SIG-M5 treated with dmso at 0.1 percent for 504 hours (cell line): ENCODE measurements at regions not wholly inside any gene's neighbourhood (a gene's known extent, or its start where the extent isn't known, plus 50 kb on each side); places are given as distances from the start of the nearest gene placed in this dataset.

Experiments
- DNase-seq: peaks from one replicate; lab custom pipeline; 2025; ENCODE audit not compliant: unreplicated experiment; lab: John Stamatoyannopoulos, UW

DNA sequence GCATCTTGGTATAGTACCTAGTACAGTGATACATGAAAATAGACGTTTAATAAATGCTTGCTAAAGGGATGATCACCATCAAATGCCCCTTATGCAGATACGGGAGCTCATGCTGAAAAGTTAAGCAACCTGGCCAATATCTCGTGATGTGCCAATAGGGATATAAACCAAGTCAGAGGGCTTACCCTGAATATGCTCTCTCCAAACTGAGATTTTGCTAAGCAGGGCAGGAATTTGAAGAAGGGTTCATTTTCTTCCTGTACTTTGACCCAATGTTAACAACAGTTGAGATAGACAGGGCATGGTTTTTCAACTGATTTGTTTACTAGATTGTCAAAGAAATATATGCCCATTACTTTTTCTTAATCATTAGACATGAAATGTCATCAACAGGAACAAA lies 219.3 kb upstream of the PREP start:
- DNase-seq = no peak

DNA sequence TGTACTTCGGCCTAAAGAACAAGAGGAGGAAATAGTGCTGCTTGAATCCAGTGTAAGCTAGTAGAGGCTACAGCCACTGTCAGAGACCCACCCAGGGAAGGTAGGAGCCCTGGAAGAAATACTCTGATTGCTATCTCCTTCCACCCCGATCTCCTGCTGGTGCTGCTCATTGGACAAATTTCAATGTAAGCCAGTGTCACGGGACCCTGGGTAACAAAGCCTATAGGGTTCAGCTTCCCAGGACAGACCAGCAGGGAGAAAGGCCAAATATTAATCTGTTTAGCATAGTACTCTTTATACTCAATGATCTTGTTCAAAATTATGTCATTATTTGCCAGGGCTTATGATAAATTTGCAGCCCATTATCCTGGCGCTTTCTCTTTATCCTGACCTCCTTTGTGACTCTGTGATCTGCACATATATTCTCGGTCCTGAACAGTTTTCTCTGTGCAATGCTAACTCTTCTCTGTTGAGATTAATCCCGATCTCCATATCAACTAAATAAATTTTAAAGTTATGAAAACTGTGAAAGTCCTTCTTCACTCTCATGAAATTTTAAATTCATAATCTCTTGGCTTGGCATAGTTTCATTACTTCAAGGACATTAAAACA lies 218.8 kb upstream of the PREP start:
- DNase-seq = no peak

DNA sequence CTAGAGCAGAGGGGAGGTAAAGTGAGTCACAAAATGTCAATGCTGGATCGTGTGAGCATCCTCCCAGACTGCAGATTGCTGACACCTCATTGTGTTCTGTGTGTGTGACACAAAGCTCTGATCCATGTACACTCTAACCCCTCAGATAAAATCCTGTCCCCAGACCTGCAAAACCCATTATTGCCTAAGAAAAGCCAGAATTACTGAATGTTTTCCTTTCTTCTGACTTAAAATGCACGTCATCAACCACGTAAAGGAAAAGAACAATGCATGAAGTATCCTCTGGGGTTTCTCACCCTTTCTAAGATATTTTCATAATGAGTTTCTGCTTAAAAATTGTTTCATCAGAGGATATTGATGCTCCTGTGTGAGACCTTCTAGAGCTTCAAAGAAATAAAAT lies 218.0 kb upstream of the PREP start:
- DNase-seq = no peak

DNA sequence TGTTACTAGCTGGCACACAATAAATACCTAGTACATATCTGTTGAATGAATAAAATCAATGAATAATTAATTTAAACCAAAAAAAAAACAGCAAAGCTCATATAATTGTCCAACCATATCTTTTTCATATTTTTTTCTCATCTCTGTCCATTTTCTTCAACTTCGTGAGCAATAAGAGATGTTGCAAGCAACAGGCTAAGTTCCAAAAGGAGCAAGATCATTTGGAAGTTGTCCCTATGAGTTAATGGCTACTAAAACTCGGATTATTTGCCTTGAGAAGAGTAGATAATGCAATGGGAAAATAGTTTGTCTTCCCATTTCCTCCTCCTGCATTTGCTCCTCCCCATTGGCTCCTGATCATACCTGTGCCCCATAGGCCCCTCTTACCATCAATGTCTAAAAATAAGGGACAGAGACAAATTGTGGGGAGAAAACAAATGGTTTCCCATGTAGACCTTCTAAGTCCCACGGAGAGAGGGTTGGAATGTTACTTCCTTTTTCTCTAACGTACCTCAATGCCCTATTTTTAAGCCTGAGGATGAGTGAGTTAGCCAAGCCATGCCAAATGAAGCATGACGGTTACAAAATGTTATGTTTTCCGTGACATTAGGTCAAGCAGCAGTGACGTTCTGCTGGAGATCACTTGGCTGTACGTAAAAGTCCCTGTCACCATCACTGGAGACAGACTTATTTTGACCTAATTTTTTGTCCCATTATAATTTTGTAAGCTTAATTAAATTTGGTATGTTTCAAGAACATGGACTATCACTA lies 217.3 kb upstream of the PREP start:
- DNase-seq = no peak

DNA sequence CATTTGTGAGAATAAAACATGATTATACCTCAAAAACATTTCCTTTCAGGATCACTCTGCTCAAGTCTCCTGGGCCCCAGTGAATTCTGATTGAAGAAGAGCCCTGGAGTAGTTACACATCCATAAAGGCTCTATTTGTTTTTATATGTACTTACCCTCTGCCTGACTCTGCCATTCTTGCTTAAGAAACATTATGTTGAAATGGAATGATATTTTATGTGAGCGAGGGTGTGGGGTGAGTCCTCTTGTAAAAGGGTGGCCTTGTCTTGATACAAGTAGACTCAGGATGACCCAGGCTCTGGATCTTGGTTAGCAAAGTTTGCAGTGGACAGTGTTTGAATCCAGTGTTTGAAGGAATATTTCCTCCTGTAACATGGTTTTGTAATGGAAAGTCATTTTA lies 215.4 kb upstream of the PREP start:
- DNase-seq = no peak

DNA sequence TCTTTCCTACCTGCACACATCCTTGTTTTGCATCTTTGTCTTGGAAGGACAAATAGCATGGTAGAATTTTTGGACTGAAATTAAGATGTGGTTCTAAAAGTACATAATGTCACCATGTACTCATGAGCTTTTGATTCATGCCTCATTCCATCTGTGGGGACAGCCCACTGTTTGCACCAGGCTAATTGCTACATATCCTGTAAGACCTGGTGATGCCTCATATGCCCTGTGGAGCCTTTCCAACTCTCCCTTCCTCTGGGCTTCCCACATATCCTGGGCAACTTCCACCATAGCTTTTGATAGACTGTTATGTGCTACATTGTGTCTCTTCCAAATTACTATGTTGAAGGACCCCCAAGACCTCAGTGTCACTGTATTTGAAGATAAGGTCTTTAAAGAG lies 213.6 kb upstream of the PREP start:
- no peak for DNase-seq

DNA sequence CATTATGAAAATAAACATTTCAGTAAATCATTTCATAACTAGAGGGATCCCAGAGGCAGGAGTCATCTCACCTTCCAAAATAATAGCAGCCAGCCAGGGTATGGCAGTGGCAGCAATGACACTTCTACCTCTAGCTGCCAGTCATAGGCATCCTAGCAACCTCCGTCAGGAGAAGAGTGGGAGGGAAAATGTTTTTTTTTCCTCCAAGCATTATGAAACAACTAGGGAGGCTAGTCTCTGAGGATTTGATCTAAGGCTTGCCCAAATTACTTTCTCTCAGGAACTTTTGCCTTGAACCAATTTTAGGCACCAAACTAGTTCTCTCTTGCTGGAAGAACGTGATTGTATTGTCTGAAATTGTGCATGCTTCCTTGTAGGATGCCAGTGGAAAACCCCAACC lies 208.7 kb upstream of the PREP start:
- no peak for DNase-seq

DNA sequence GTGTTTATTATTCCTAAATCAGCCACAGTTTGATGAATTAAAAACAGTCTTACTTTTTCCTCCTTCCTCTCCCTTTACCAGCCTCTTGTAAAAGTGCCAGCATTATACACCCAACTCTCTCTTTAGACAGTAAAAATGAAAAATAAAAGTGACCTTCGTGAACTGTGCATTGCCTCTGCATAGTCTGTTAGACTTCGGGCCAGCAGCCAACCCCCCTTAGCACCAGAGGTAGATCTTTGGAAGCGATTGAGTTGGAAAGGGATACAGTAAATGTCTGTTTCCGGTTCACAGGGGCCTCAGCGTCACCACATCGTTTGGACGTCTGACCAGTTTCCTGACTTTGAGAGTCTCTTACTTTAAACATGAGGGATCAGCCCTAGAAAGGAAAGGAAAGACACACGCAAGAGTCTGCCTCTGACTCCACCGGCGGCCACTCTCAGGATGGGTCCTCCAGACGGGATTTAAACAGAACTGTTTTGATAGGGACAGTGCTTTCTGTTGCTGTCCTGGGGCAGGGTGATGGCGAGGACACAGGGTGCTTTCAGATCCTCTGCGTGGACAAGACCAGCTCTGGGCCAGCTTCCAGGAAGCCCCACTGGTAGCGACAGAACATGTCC lies 206.6 kb upstream of the PREP start:
- no peak for DNase-seq

DNA sequence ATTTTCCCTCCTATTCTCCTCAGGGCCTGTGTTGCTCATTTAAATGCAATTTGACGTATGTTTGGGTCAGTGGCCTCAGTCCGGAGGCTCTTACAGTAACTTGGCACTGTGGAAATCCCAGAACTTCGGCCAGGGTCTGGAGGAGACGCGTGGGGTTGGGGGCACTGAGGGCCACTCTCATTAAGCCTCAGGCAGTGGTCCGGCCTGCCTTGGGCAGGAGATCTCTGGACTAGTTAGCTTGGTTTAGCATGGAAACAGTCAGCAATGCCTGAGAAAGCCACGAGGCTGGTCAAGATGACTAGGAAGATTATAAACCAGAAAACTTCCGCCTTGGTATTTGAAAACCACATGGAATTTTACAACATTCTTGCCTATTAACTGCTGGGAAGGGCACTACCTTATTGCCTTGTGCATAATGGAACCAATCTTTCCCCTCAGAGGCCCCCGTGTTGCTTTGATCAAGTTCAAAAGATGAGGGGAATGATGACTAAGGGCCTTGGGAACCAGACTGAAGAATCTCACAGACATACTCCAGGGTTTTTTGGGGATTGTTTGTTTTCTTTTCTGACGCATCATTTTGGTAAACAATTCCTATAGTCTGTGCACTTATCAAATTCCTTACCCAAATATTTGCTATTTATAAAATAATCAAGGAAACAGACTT lies 206.0 kb upstream of the PREP start:
- DNase-seq = no peak

DNA sequence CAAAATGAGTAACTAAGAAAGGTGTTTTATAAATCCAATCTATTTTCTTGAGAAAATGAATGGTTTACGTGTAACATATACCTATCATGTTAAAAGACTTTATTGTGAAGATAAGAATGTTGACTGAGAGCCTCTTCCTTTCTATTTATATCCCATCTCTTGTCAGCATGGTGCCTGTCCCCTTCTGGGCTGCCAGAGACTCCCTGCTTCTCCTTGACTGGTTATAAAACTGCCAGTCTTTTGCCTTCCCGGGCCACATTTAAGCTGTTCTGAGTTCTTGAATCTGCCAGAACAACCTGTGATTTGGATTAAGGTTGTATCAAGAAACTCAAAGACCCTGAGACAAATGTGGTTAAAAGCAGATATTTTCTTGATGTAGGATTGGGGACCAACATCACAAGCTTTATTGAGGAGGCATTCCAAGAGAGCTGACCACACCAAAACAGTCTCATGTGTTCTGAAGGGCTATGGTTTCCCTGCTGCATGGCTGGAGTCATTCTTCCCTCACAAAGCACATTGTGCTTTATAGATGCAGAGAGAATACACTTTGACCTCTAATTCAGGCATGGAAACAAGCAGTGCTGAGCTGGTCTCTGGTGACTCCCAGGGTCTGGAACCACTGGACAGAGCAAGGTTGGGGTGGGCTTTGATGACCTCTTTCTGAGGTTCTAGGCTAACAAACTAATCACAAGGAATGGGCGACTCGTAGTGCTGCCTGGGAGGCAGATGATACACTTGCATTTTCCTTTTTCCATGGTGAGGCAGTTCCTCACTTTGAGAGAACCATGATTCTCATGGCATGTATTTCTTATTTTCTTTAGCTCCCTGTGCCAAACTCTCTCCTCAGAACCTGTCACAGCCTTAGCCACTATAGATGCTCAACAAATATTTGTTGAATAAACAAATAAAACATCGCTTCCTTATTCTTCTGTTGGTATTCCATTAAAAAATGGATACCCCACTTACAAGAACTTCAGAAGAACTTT lies 205.0 kb upstream of the PREP start:
- DNase-seq = no peak

DNA sequence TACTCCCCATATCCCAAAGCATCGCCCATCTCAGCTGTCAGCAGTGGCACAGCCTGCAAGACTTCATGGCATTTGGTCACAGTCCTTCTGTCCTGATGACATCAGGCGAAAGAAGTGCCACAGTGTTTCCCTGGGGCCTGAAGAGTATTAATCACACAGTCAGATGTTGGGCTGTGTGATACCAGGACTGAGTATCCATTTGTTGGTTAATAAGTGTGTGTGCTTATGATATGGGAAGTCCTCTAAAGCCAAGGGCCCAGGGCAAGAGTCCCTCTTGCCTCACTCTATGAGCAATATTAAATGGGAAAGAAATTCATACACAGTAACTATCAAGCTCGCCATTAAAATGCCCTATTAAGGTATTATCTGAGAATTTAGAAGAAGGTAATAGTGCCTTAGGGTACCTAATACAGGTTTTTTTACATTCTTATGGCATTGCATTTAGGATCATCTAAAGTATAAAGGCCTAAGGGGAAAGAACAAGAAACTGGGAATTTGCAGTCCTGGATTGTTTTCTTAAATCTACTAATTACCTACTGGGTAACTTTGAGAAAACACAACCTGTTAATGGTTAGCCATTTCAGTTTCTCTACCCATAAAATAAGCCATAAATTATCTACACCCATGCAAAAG lies 204.1 kb upstream of the PREP start:
- no peak for DNase-seq

DNA sequence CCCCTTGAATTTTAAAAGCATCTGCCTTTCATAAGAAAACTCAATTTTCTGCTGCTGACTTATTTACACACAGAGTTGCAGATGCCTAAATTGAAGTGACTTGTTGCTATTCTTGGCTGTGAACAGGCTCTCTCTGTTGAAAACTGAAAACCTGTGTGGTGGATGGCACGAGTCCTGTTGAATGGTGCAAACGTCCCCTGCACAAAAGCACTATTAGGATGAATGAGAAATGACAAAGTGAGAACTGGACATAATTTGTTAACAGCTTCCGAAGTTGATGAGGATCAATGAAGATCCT lies 201.7 kb upstream of the PREP start:
- DNase-seq = no peak

DNA sequence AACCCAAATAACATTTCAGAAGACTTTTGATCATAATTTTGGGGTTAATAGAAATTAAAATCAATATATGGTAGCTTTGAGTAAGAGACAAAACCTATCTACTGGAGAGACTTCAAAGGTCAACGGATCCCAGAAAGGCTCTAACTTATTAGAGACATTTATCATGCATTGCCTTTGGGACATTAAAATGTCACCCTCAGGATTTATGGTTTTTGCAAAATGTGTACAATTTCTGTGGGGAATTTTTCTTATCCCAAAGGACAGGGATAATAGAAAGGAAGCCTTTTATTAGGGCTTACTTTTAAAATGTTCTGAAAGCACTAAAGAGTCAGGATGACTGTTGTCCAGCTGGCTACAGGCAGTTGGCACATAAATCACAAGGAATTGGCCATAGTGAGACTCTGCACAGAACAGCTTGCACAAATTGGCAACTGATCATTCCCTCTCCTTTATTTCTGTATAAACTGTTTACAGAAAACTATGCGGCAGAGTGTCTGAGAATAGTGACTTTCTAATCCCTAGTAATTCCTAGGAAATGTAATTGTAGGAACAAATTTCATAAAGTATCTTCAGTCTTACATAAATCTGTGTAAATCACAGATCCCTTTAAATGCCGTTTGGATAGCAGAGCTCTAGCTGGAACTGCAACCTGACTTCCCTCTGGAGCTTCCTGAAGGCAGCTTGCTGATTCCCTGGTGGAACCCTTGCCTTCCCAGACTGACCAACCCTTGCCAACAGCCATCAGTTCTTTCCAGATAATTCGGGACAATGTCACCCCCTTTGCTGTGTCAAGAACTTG lies 201.1 kb upstream of the PREP start:
- DNase-seq = no peak

DNA sequence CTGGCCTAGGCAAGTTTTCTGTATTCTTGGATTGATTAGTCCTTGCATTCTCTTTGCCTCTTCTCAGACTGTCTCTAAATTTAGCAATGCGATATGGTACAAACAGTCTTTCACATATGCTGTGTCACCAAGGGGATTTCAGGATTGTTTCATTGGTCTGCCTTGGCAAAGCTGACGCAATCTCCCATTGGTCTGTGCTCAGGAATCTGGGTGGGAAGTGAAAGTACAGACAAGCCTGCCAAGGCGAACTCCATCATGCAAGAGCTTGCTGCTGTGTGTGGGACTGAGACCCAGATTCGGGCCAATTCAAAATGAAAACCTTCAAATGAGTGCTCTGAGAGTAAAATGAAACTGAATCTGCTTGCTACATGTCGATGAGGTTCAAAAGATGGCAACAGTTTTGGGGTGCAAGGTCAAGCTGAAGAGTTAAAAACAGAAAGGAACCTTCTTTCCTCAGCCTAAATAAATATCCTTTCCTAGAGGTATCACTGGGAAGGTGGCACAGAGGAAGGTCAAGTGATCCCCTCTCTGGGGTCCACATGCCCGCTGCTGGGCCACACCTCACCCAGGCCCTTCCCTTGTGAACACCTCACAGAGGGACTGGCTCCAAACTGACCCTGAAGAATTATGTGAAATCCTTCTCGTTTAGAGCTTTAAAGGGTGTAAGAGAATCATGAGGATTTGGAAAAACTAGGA lies 198.8 kb upstream of the PREP start:
- peak; percentile 95 for DNase-seq

DNA sequence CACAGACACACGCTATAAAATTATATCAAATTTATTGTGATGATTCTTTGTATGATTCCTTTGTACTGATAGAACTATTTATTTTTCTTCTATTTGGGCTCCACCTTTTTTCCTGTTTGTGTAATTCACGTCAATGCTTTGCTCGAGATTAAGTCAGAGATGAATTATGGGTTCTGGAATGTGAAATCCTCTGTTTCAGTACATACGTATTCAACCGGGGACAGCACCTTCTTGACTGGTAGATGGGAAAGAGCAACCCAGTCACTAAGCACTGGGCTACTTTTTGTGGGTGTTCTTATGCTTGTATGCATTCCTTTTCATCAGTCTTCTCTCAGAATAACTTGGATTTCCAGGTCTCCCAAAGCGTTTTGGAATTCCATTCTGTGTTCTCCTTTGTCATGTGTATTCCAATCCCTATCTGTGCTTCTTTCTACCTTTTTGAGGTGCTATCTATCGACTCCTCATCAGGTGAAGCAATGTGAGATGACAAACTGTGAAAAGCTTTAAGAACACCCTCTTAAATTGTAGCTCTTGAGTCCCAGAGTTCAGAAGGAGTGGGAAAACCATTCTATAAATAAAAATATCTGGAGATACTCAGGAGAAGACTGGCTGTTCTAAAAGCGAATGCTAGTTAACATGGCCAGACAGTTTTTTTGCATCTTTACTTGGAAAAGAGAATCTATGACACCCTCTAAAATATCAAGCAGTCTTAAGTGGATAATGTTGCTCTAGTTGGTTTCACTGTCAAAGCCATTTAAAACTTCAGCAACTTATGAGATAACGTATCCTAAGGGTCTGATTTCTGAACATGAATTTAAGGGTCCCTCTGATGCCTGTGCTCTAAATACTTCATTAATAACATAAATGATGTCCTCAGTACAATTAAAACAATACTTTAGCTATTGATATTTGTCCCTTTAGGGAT lies 197.7 kb upstream of the PREP start:
- DNase-seq = no peak

DNA sequence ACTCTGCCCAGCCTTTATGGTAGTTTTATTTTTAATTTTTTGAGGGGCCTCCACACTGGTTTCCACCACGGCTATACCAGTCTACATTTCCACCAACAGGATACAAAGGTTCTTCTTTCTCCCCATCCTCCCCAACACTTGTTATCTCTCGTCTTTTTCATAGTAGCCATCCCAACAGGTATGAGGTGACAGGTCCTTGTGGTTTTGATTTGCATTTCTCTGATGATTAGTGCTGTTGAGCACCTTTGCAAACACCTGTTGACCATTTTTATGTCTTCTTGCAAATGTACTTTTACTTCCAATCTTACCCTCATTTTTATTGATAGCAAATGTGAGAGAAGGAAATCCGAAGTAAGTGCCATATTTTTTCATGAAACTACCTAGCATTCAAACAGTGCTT lies 195.4 kb upstream of the PREP start:
- DNase-seq = no peak

DNA sequence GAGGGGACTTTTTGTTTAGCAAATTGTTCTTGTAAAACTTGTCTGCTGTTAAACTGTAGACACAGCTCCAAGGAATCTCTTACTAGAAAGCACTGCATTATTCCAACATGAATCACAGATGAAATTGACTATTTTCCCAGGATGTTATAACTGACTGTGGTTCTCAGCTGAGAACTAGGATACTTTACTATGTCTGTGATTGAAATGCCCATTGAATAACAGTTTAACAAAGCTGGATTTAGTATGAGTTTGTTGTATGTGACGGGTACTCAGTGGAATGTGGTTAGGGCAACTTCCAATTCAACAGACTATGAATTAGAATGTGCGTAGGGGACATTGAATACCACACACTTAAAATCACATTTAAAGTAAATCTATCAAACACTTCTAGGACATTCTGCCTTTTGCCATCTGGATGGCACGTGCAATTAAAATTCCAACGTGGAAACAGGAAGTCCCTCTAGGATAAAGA lies 193.4 kb upstream of the PREP start:
- DNase-seq = no peak

DNA sequence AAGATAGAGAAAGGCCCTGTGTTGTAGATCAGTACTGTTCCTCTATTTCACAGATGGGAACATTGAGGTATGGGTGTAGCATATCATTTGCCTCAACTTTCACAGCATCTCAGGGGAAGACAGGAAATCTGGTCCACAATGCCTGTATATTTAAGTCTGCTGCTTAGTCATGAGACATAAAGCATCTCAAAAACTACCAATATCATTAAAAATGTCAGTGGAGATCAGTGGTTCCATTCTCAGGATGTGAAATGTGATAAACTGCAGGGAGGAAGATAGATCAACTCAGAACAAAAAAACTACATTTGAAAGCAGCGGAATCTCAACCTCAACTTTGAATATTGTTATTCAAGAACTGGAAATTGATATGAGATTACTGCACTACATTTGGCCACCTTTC lies 192.9 kb upstream of the PREP start:
- no peak for DNase-seq
